HCT116 (cell line): ENCODE measurements at regions not wholly inside any gene's neighbourhood (a gene's known extent, or its start where the extent isn't known, plus 50 kb on each side); places are given as distances from the start of the nearest gene placed in this dataset.

Source experiments
- ATAC-seq: fragments of 200-7000 bp; cut with Tn5 transposase; 2 replicates; pipeline ENCODE4 v1.9.1; 2020; ENCODE audit warnings: mild to moderate bottlenecking, moderate library complexity
- BruUV-seq: library from RNA; stranded (reverse); fragments of 400-500 nt; replicated peaks from 2 replicates; lab custom pipeline; 2021; lab: Mats Ljungman, UMichigan
- CTCF ChIA-PET: fragments of 300-600 bp; sonication (Branson Sonifier 250); formaldehyde crosslinking; loops from one replicate; lab custom pipeline; 2021; ENCODE audit warnings: antibody characterized with exemption; lab: Charles Lee
- POLR2A ChIA-PET: fragments of 300-600, 350-600 bp; sonication (Branson Sonifier 250); formaldehyde crosslinking; loops from one replicate; lab custom pipeline; 2021; ENCODE audit warnings: antibody characterized with exemption; lab: Charles Lee
- RAD21 ChIA-PET, 2 experiments: fragments of 300-600 bp; sonication (Branson Sonifier 250); formaldehyde crosslinking; loops; one replicate each; lab custom pipeline; 2023; ENCODE audit warnings: low total read pairs in 2 of 2; ENCODE audit not compliant: uncharacterized antibody in 2 of 2, unreplicated experiment in 2 of 2, low non-redundant PET in 1 of 2; lab: Charles Lee
- DNase-seq: peaks from one replicate; pipeline ENCODE4 v3.0.0-alpha.2; 2010; ENCODE audit warnings: low read depth, low spot score
- H2AFZ ChIP-seq: fragments of 200-600 bp; shearing (Covaris generic), sonication (generic); 2 replicates; pipeline ENCODE4 v1.6.1; 2017; ENCODE audit warnings: low read depth, mixed run types, mixed read lengths, antibody characterized with exemption, low read length; ENCODE audit not compliant: poor library complexity, severe bottlenecking
- H3K27ac ChIP-seq: 2 replicates; pipeline ENCODE4 v1.5.1; 2012; ENCODE audit warnings: low read depth, low read length
- H3K27me3 ChIP-seq: fragments of 200-600 bp; sonication (generic); 2 replicates; pipeline ENCODE4 v1.6.1; 2016; ENCODE audit warnings: mixed run types, low read length, mixed read lengths; ENCODE audit not compliant: insufficient read depth
- H3K36me3 ChIP-seq, 2 experiments: fragments of 200-500 bp in 1 of 2; fragments of 200-600 bp in 1 of 2; sonication (Bioruptor generic) in 1 of 2; sonication (generic) in 1 of 2; 2 replicates each; pipeline versions ENCODE4 v1.5.1 to v1.6.1; 2014 to 2016; ENCODE audit warnings: low read length in 2 of 2, inconsistent platforms in 1 of 2, mixed read lengths in 1 of 2, mixed run types in 1 of 2; ENCODE audit not compliant: insufficient read depth in 2 of 2, control insufficient read depth in 1 of 2
- H3K4me1 ChIP-seq, 2 experiments: fragments of 200-600 bp in 1 of 2; sonication (generic) in 1 of 2; 2 replicates each; pipeline versions ENCODE4 v1.5.1 to v1.6.1; 2012 to 2017; ENCODE audit warnings: low read length in 2 of 2, inconsistent platforms in 1 of 2, mild to moderate bottlenecking in 1 of 2, mixed read lengths in 1 of 2, mixed run types in 1 of 2, moderate library complexity in 1 of 2; ENCODE audit not compliant: insufficient read depth in 2 of 2, control insufficient read depth in 1 of 2
- H3K4me2 ChIP-seq: fragments of 200-600 bp; sonication (generic); 2 replicates; pipeline ENCODE4 v1.6.1; 2017; ENCODE audit warnings: mixed run types, low read length, mixed read lengths
- H3K4me3 ChIP-seq, 2 experiments: fragments of 200-600 bp in 1 of 2; sonication (generic) in 1 of 2; replicated peaks in 1 of 2; 2 replicates each; pipeline ENCODE4 v1.5.1; 2011 to 2016; ENCODE audit warnings: low read length in 2 of 2, control low read depth in 1 of 2, low read depth in 1 of 2, mild to moderate bottlenecking in 1 of 2, mixed read lengths in 1 of 2, mixed run types in 1 of 2
- H3K79me2 ChIP-seq: fragments of 200-600 bp; sonication (generic); 2 replicates; pipeline ENCODE4 v1.6.1; 2017; ENCODE audit warnings: mild to moderate bottlenecking, mixed run types, low read length, moderate library complexity, mixed read lengths; ENCODE audit not compliant: insufficient read depth
- H3K9ac ChIP-seq: fragments of 200-600 bp; sonication (generic); 2 replicates; pipeline ENCODE4 v1.6.1; 2016; ENCODE audit warnings: low read length, mixed read lengths
- H3K9me2 ChIP-seq: fragments of 200-600 bp; sonication (generic), shearing (Covaris generic); 2 replicates; pipeline ENCODE4 v1.6.1; 2017; ENCODE audit warnings: mixed run types, mild to moderate bottlenecking, moderate library complexity; ENCODE audit not compliant: insufficient read depth
- H3K9me3 ChIP-seq, 2 experiments: fragments of 200-500 bp in 1 of 2; fragments of 200-600 bp in 1 of 2; sonication (Bioruptor generic) in 1 of 2; sonication (generic) in 1 of 2; 2 replicates each; pipeline ENCODE4 v1.6.1; 2014 to 2017; ENCODE audit warnings: low read length in 2 of 2, mixed read lengths in 2 of 2, inconsistent platforms in 1 of 2, low read depth in 1 of 2, mild to moderate bottlenecking in 1 of 2, mixed run types in 1 of 2, moderate library complexity in 1 of 2; ENCODE audit not compliant: control insufficient read depth in 1 of 2, insufficient read depth in 1 of 2
- H4K20me1 ChIP-seq: fragments of 200-600 bp; sonication (generic), shearing (Covaris generic); 2 replicates; pipeline ENCODE4 v1.6.1; 2017; ENCODE audit warnings: mixed run types, mild to moderate bottlenecking, moderate library complexity; ENCODE audit not compliant: insufficient read depth
- ATF3 ChIP-seq: IDR thresholded peaks from 2 replicates; pipeline ENCODE4 v1.6.1; 2012
- CBX3 ChIP-seq: IDR thresholded peaks from 2 replicates; pipeline ENCODE4 v1.6.1; 2012; ENCODE audit warnings: low read depth
- CEBPB ChIP-seq: IDR thresholded peaks from 2 replicates; pipeline ENCODE4 v1.6.1; 2012; ENCODE audit warnings: low read depth
- EGR1 ChIP-seq: IDR thresholded peaks from 2 replicates; pipeline ENCODE4 v1.6.1; 2012; ENCODE audit warnings: low read depth
- EZH2 ChIP-seq: fragments of 200-600 bp; sonication (generic); IDR thresholded peaks from 2 replicates; pipeline ENCODE4 v1.6.1; 2017; ENCODE audit warnings: antibody characterized with exemption, mixed run types
- POLR2A ChIP-seq: IDR thresholded peaks from 2 replicates; pipeline ENCODE4 v1.7.0; 2011; ENCODE audit warnings: borderline replicate concordance; ENCODE audit not compliant: insufficient read depth, insufficient read length; ENCODE audit errors: extremely low read depth
- REST ChIP-seq: IDR thresholded peaks from 2 replicates; pipeline ENCODE4 v1.6.1; 2012; ENCODE audit warnings: low read depth
- SIN3A ChIP-seq: IDR thresholded peaks from 2 replicates; pipeline ENCODE4 v1.6.1; 2012; ENCODE audit warnings: low read depth
- SP1 ChIP-seq: IDR thresholded peaks from 2 replicates; pipeline ENCODE4 v1.6.1; 2012; ENCODE audit warnings: low read depth
- SRF ChIP-seq: IDR thresholded peaks from 2 replicates; pipeline ENCODE4 v1.6.1; 2012; ENCODE audit warnings: low read depth
- YY1 ChIP-seq: IDR thresholded peaks from 2 replicates; pipeline ENCODE4 v1.6.1; 2011; ENCODE audit warnings: low read length, low read depth, moderate library complexity, mild to moderate bottlenecking; ENCODE audit not compliant: insufficient replicate concordance; ENCODE audit errors: extremely low read depth
- ZNF274 ChIP-seq: fragments of 200-500 bp; sonication (Bioruptor generic); IDR thresholded peaks from 2 replicates; pipeline ENCODE4 v1.6.1; 2014; ENCODE audit warnings: mild to moderate bottlenecking, low read depth, low read length, inconsistent platforms
- intact Hi-C: fragments of 100-400 bp; cut with micrococcal nuclease; formaldehyde crosslinking; loops from 2 replicates; pipeline ENCODE4 v1.10.0; 2022

- no peaks in the 10 kb centered on the region for H3K9me3 ChIP-seq
- H4K20me1 ChIP-seq = no peaks in the 10 kb centered on the region
- RAD21 ChIA-PET = no interaction called here
- ATAC-seq (no peak), DNase-seq (no peak)
- no peak overlapping the region for H2AFZ ChIP-seq
- intact Hi-C loops = loop anchor here (10.0 kb wide), 1 partner anchor 225 kb away; the partner anchor contains the start of gene ZNF462
- no peak overlapping the region for H3K27ac ChIP-seq
- CTCF ChIA-PET = no interaction called here
- H3K4me2 ChIP-seq = no peak overlapping the region
- H3K4me1 ChIP-seq = no peaks in the 10 kb centered on the region
- POLR2A ChIA-PET = no interaction called here
- no peaks in the 10 kb centered on the region for H3K79me2 ChIP-seq
- no peaks in the 10 kb centered on the region for H3K9me2 ChIP-seq
- no peak overlapping the region for H3K9ac ChIP-seq
- H3K4me3 ChIP-seq = no peak overlapping the region
- no TSS peak for BruUV-seq
- no peaks in the 10 kb centered on the region for H3K36me3 ChIP-seq
- no peak for TF ChIP-seq CEBPB
- TF ChIP-seq ATF3 = no peak
- no peak for TF ChIP-seq CBX3
- no peak for TF ChIP-seq SRF
- TF ChIP-seq SIN3A = no peak
- no peaks in the 10 kb centered on the region for H3K27me3 ChIP-seq
These were observed 222.9 kb upstream of the ZNF462 start for GRCh38 chr9:106639873-106640568.

- H4K20me1 ChIP-seq = no peaks in the 10 kb centered on the region
- RAD21 ChIA-PET = no interaction called here
- no peak overlapping the region for H3K27ac ChIP-seq
- H3K79me2 ChIP-seq = no peaks in the 10 kb centered on the region
- no peaks in the 10 kb centered on the region for H3K27me3 ChIP-seq
- CTCF ChIA-PET = no interaction called here
- TF ChIP-seq EZH2 (no peak), YY1 (no peak), REST (no peak), SP1 (no peak), ZNF274 (no peak), CBX3 (no peak), ATF3 (no peak), EGR1 (no peak), CEBPB (no peak), POLR2A (no peak)
- TF ChIP-seq, all 23 proteins: peak for 0
- Histone ChIP-seq H2AFZ (no peak overlapping the region), H3K4me1 (no peaks in the 10 kb centered on the region), H3K9ac (no peak overlapping the region), H3K4me3 (no peak overlapping the region), H3K9me3 (no peaks in the 10 kb centered on the region), H3K9me2 (no peaks in the 10 kb centered on the region), H3K36me3 (no peaks in the 10 kb centered on the region), H3K4me2 (no peak overlapping the region)
- DNase-seq (no peak), ATAC-seq (no peak)
- POLR2A ChIA-PET = no interaction called here
- intact Hi-C loops = loop anchor here (10.0 kb wide), 1 partner anchor 221 kb away; the partner anchor contains the start of gene ZNF462
- BruUV-seq = no TSS peak
These were observed 219.6 kb upstream of the ZNF462 start for GRCh38 chr9:106643211-106643930.
